ENCODE measurements at regions not wholly inside any gene's neighbourhood (a gene's known extent, or its start where the extent isn't known, plus 50 kb on each side); places are given as distances from the start of the nearest gene placed in this dataset.

DNA sequence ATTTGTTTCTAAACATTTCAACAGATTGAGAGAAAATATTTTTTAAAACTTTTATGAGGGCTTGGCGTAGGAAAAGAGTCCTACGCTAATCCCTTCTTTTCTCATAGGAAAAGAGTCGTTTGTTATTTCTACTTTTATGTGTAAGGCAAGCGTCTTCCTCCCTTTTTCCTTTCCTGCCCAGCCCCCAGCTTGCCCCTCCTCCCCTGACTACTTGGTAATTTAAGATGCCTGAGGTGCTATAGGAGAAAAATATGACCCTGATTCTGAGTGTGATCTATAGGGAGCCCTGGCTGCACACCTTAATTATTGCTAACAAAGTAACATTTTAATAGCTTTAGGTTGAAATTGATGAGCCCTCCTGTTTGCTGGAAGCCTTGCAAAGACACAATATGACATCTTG, 373.6 kb downstream of the PBX1 start:
- no peak for DNase-seq

DNA sequence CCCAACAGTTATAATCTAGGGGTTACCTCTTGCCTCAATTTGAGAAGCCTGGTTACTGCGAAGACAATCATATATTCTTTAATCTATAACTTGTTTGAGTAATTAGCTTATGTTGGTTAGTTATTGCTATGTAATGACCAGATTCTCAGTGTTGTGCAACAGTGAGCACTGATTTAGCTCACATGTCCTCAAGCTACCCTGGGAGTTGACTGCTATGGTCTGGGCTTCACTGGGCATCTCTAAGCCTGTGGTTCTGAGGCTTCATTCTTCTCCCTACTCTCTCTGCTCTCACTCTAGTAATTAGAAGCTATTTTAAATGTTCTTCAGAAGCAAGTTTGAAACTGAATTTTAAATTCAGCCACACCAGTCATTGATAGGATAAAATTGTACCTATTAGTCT, 371.8 kb downstream of the PBX1 start:
- DNase-seq, result no peak

DNA sequence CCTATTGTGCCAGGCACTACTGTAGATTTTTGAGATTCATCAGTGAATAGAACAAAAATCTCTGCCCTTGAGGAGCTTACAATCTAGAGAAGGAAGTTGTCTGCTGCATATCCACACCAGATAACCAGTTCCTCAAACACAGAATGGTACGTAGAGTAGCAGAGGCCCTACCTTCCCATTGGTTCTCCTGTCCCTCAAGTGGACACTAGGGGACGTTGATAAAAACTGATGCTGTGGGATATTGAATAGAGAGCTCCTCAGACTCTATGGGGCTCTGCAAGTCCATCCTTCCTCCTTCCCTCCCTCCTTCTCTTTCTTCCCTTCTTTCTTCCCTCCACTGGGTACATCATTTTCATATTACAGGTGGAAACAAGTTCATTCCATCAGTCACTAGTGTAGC, 371.3 kb downstream of the PBX1 start:
- DNase-seq, result no peak

DNA sequence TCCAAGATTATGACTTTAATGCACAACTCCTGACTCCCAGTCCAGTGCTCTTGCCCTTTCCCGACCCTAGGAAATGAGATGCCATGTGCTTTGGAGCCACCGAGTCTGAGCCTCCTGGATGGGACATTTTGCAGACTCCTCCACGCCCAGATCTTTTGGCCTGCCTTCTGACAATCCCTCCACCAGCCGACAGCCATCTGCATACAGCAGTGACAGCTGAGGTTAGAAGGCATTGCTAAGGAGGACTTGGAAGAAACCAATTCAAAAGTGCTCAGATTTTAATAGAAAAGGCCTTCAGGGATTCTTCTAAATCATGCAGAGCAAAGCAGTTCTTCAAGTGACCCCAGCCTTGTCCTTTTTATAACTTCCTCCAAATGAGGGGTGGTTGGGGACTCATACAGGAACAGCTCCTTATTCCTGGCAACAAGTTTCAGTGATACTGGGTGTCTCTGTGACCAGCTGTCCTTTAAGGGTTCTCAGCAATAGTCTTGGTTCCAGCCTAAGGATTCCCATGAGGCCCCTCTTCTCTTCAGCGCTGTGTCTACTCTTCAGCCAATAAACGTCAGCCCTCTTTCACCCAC, 369.3 kb downstream of the PBX1 start:
- DNase-seq, result no peak

DNA sequence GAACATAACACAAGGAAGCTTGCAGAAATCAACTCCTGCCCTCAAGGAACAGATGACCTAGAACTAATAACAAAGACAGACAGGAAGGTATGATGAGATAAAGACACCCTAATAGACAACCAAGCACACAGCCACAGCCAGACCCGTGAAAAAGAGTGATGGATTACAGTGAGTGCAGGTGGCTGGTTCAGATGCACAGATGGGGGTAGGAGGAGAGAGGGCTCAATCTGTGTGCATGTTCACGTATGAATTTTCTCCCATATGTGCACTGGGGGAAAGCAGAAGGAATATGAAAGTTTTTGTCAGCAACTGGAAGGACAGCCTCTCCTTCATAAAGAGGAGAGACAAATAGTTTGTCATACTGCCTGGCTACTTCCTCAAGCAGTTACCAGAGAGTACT, 367.1 kb downstream of the PBX1 start:
- no peak for DNase-seq

DNA sequence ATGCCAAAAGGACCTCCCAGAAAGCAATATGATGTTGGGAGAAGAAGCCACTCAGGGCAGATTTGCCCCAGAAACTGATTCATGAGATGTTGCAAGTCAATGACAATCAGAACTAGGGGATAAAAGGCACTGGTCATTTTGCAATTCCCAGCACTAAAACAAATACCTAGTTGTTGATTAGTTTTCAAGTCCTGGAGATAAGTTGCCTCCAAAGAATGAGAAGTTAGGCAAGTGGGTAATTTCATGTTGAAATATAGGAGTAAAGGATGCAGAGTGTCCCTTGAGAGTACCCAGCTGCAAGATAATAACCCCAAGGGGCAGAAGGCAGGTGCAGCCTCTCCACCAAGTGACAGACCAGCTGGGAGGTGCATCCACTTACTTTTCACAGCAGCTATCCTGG, 363.6 kb downstream of the PBX1 start:
- no peak for DNase-seq

DNA sequence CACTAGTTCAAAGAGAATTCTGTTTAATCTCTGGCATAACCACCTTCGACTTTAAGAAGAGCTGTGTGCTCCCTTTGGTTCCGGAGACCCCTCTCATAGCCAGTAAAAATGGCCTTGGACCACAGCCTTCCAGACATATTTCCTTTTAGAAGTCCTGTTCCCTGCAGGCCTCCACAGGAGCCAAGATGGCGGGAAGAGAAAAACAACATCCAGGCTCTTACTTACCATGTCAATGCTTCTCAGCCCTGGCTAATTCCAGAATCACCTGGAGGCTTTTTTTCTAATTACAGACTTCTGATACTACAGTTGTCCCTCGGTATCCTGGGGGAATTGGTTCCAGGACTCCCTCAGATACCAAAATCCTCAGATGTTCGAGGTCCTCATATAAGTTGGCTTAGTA, 362.5 kb downstream of the PBX1 start:
- DNase-seq, result no peak

DNA sequence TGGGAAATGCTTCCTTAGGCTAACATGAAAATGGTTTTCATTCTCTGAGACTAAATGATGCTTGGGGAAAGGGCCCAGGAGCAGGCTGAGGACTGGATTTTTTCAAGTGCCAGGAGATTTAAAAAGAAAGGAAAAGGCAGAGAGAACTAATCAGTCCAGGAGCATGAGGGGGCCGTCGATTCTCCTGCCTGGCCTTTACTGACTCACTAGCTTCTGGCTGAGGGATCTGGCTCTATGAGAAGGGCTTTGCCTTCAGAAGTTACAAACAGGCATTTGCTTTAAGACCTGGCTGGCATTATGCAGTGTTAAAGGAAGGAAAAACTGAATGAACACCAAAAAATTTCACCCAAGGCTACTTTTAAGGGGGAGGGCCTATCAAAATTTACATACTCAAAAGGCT, 359.2 kb downstream of the PBX1 start:
- DNase-seq, result no peak

DNA sequence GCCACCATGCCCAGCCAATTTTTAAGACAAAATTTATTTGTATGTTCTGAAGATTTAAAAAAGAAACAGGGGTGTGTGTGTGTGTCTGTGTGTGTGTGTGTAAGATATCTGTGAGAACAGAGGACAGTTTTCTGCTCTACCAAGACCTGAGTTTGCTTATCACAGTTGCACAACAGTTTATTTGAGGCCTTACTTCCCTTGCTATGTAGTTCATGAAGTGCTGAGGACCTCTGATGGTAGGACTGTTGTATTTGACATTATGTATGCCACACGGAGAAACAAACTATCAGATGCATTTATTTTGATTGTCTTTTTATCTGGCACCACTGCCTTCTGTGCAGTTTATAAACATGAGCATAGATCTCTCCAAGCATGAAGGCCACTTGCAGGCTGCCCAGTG, 355.2 kb downstream of the PBX1 start:
- DNase-seq, result no peak

DNA sequence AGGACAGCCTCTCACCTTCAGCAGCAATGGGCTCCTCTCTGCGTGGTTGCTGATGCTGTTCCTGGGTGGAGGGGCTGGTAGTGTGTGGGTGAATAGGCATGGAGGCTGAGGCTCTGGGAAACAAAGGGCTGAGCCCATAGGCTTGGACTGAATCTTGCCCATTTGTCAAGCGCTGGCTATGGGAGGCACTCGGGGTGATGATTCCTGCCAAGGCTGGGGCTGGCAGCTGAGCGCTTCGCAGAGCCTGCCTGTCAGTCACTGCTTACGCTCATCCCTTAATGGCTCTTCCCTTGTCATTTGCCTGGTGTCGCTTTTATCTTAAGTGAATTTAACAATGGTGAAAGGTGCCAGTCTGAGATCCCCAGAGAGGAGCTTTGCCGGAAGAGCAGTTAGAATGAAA, 353.3 kb downstream of the PBX1 start:
- no peak for DNase-seq

DNA sequence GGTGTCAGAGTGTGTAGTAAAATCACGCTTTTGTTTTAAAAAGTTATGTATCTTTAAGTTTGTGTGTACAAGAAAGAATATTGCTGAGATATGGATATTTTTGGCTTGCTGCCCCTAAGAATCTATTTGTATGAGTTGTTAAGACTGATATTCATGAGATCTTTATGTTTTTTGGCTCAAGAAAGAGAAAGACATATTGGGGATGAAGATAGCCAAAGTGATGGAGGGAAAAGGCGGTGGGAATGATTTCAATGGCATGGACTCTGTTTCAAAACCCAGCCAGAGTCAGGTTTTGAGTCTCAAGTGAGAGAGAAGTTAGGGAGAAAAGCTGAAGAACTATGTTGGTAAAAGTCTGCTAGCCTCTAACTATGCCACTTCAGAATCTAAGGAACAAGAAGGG, 351.7 kb downstream of the PBX1 start:
- no peak for DNase-seq

DNA sequence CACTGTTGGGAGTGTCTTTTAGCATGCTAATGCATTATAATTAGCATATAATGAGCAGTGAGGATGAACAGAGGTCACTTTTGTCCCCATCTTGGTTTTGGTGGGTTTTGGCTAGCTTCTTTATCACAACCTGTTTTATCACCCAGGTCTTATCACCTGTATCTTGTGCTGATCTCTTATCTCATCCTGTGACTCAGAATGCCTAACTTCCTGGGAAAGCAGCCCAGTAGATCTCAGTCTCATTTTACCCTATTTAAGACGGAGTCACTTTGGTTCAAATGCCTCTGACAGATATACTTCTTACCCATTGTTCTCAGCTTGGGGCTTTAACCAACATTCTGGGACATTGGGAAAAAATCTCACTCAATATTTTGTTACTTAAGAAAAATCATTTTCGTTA, 348.7 kb downstream of the PBX1 start:
- no peak for DNase-seq

DNA sequence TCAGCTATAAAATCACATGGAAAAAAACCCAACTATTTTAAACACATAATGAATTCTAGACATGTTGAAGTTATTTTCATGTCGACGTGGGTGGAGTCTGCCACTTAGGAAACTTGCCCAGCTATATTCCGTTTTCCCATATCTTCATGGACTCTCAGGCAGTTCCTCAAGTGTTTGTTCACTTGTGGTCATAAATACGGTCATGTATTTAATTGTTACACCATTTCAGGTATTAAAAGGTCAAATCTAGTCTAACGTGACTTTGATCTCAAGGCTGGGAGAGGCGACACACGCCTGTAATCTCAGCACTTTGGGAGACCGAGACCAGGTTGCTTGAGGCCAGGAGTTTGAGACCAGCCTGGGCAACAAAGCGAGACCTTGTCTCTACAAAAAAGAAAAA, 346.9 kb downstream of the PBX1 start:
- DNase-seq, result no peak

DNA sequence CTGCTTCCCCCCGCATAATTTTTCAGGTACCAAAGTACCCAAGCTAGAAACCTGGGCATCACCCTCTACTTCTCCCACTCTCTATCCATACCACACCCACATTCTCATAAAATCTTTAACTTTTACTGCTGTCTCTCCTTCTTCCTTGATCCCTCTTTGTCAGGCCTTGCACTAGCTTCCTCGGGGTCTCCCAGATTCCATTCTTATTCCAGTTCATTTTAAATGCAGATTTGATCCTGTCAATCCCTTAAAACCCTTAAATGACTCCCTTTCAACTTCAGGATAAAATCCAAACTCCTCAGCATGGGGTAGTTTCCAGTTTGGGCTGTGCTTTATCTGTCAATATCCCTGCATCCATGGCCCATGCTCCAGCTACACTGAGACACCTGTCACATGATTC, 343.5 kb downstream of the PBX1 start:
- DNase-seq, result no peak

Data from GDM1 (cell line).